KMS-11 (cell line): ENCODE measurements at regions not wholly inside any gene's neighbourhood (a gene's known extent, or its start where the extent isn't known, plus 50 kb on each side); places are given as distances from the start of the nearest gene placed in this dataset.

Experiments used
- H2AFZ ChIP-seq: fragments of 200-600 bp; sonication (generic); 2 replicates; pipeline ENCODE4 v1.6.1; 2016; ENCODE audit warnings: antibody characterized with exemption, mixed run types, low read depth
- H3K27ac ChIP-seq: fragments of 200-600 bp; sonication (generic); 2 replicates; pipeline ENCODE4 v1.6.1; 2016; ENCODE audit warnings: mild to moderate bottlenecking, mixed run types
- H3K27me3 ChIP-seq: fragments of 200-600 bp; sonication (generic); 2 replicates; pipeline ENCODE4 v1.6.1; 2017; ENCODE audit warnings: mild to moderate bottlenecking, low read depth, mixed run types, moderate library complexity; ENCODE audit not compliant: insufficient read depth
- H3K36me3 ChIP-seq: fragments of 200-600 bp; sonication (generic); 2 replicates; pipeline ENCODE4 v1.6.1; 2017; ENCODE audit warnings: mild to moderate bottlenecking, mixed run types; ENCODE audit not compliant: insufficient read depth
- H3K4me1 ChIP-seq: fragments of 200-600 bp; sonication (generic); 2 replicates; pipeline ENCODE4 v1.6.1; 2016; ENCODE audit warnings: mild to moderate bottlenecking, low read depth, mixed run types; ENCODE audit not compliant: poor library complexity, severe bottlenecking
- H3K4me2 ChIP-seq: fragments of 200-600 bp; sonication (generic); 2 replicates; pipeline ENCODE4 v1.7.0; 2016; ENCODE audit warnings: mild to moderate bottlenecking, mixed run types
- H3K4me3 ChIP-seq: fragments of 200-600 bp; sonication (generic); IDR thresholded peaks from 2 replicates; pipeline ENCODE4 v1.6.1; 2017; ENCODE audit warnings: low read depth, low read length, mixed read lengths; ENCODE audit not compliant: insufficient read depth
- H3K79me2 ChIP-seq: fragments of 200-600 bp; sonication (generic); 2 replicates; pipeline ENCODE4 v1.6.1; 2016; ENCODE audit warnings: low read depth, mixed run types; ENCODE audit not compliant: insufficient read depth
- H3K9ac ChIP-seq: fragments of 200-600 bp; sonication (generic); 2 replicates; pipeline ENCODE4 v1.6.1; 2016; ENCODE audit warnings: mild to moderate bottlenecking, mixed run types
- H4K20me1 ChIP-seq: fragments of 200-600 bp; sonication (generic); 2 replicates; pipeline ENCODE4 v1.6.1; 2016; ENCODE audit warnings: mild to moderate bottlenecking, mixed run types; ENCODE audit not compliant: insufficient read depth
- TF ChIP-seq, protein P1 (sequence below): fragments of 200-600 bp; sonication (generic); conservative IDR thresholded peaks from 2 replicates; pipeline ENCODE4 v1.6.1; 2017; ENCODE audit warnings: low read depth, mild to moderate bottlenecking, antibody characterized with exemption, low read length, moderate library complexity, mixed read lengths

DNA sequence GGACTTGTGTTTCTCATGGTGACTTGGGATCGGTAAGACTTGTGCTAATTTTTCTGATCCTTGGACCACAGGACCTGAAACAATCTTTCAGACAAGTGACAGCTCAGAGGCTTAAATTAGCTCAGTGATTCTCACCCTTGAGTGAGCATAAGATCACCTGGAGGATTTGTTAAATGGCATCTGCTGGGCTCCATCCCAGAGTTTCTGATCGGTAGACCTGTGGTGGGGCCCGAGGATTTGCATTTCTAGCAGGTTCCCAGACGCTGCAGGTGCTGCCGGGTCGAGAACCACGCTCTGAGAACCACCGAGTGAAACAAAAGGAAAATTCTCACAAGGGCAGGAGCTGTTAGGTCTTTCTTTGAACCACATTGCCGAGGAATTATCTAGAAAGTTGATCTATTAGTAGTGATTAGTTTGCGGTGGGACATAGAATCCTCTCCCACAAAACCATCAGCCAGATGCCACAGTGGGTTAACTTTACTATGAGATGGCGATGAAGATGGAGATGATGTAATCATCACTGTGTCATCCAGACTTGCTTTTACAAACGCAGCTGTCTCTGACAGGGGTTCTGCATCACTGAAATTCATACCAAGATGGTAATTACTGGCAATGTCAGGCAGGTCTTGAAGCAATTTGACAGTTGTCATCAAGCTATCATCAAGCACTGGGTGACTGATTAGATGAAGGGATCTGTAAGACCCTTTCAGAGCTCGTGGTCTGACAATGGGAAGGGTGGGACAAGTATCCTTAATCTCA is 184.0 kb downstream of the AACS start:
- no peak overlapping the region for H3K4me3 ChIP-seq
- no peak overlapping the region for H2AFZ ChIP-seq
- no peaks in the 10 kb centered on the region for H3K36me3 ChIP-seq
- TF ChIP-seq, protein P1, sequence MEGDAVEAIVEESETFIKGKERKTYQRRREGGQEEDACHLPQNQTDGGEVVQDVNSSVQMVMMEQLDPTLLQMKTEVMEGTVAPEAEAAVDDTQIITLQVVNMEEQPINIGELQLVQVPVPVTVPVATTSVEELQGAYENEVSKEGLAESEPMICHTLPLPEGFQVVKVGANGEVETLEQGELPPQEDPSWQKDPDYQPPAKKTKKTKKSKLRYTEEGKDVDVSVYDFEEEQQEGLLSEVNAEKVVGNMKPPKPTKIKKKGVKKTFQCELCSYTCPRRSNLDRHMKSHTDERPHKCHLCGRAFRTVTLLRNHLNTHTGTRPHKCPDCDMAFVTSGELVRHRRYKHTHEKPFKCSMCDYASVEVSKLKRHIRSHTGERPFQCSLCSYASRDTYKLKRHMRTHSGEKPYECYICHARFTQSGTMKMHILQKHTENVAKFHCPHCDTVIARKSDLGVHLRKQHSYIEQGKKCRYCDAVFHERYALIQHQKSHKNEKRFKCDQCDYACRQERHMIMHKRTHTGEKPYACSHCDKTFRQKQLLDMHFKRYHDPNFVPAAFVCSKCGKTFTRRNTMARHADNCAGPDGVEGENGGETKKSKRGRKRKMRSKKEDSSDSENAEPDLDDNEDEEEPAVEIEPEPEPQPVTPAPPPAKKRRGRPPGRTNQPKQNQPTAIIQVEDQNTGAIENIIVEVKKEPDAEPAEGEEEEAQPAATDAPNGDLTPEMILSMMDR, result no peak
- no peak overlapping the region for H3K4me2 ChIP-seq
- no peaks in the 10 kb centered on the region for H3K4me1 ChIP-seq
- no peaks in the 10 kb centered on the region for H3K79me2 ChIP-seq
- H4K20me1 ChIP-seq, result no peaks in the 10 kb centered on the region
- H3K27ac ChIP-seq, result no peak overlapping the region
- H3K27me3 ChIP-seq, result no peaks in the 10 kb centered on the region
- no peak overlapping the region for H3K9ac ChIP-seq

DNA sequence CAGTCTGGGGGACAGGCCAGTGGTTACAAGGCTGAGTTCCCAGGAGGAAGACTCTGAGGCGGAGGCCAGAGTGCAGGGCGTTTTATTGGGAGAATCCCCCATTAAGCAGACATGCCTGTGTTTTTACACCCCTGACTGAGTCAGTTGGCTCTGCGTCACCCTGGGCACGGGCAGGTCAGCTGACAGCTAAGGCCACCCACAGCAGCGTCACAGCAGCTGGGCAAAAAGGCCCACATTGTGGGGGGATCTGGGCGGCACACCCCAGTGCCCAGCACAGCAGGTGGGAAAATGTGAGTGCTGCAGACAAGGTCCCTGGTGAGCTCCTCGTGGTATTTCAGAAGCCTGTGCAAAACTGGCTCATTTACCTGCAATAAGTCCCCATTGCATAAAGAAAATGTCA is 184.7 kb downstream of the AACS start:
- Histone ChIP-seq H3K4me3 (no peak overlapping the region), H3K9ac (no peak overlapping the region), H3K79me2 (no peaks in the 10 kb centered on the region), H2AFZ (no peak overlapping the region), H3K36me3 (no peaks in the 10 kb centered on the region), H3K27me3 (no peaks in the 10 kb centered on the region), H3K4me2 (no peak overlapping the region), H4K20me1 (no peaks in the 10 kb centered on the region), H3K27ac (no peak overlapping the region), H3K4me1 (no peaks in the 10 kb centered on the region)
- TF ChIP-seq, protein P1, result no peak

DNA sequence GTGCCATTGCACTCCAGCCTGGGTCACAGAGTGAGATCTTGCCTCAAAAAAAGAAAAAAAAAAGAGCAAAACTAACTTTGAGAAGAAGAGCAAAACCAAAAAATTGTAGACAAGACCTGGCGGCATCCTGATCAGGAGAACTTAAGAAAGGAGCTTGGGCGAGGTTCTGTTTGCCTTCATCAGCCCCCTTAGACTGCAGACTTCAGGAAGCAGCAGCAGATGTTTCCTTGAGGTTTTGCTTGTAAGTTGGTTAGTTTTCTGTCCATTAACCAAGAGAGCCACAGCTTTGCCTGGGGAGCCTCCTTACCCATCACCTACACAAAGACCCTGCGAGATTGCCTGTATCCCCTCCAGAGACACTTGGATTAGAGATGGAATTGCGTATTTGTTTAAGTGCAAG is 189.0 kb downstream of the AACS start:
- Histone ChIP-seq H3K9ac (no peak overlapping the region), H3K27ac (no peak overlapping the region), H4K20me1 (no peaks in the 10 kb centered on the region), H2AFZ (no peak overlapping the region), H3K4me2 (no peak overlapping the region), H3K79me2 (no peaks in the 10 kb centered on the region), H3K4me3 (no peak overlapping the region), H3K36me3 (no peaks in the 10 kb centered on the region), H3K27me3 (no peaks in the 10 kb centered on the region), H3K4me1 (no peaks in the 10 kb centered on the region)
- TF ChIP-seq, protein P1, result no peak

DNA sequence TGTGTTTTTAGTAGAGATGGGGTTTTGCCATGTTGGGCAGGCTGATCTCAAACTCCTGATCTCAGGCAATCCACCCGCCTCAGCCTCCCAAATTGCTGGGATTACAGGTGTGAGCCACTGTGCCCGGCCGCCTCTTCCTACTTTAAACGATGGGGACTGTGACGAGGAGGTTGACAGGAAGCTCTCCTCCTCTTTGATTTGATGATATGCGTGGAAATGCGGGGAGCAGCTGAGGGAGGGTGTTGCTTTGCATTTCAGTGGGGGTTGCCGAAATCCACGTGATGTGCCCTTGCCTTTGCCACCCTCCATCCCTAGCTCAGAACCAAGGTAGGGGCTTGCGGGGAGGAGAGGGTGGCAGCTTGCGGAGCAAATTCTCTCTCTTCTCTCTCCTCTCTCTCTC is 189.6 kb downstream of the AACS start:
- TF ChIP-seq, protein P1, result no peak
- H3K4me3 ChIP-seq, result no peak overlapping the region
- no peaks in the 10 kb centered on the region for H3K79me2 ChIP-seq
- H3K4me2 ChIP-seq, result no peak overlapping the region
- no peaks in the 10 kb centered on the region for H4K20me1 ChIP-seq
- no peak overlapping the region for H3K9ac ChIP-seq
- H3K27ac ChIP-seq, result no peak overlapping the region
- no peaks in the 10 kb centered on the region for H3K36me3 ChIP-seq
- H2AFZ ChIP-seq, result no peak overlapping the region
- H3K27me3 ChIP-seq, result no peaks in the 10 kb centered on the region
- H3K4me1 ChIP-seq, result no peaks in the 10 kb centered on the region
